Panc1 (cell line): ENCODE measurements at regions not wholly inside any gene's neighbourhood (a gene's known extent, or its start where the extent isn't known, plus 50 kb on each side); places are given as distances from the start of the nearest gene placed in this dataset.

Experiments used
- ATAC-seq: fragments of 200-7000 bp; cut with Tn5 transposase; 2 replicates; pipeline ENCODE4 v1.9.1; 2020; ENCODE audit warnings: mild to moderate bottlenecking, moderate library complexity
- BruUV-seq: library from RNA; stranded (reverse); fragments of 400-500 nt; replicated peaks from 2 replicates; lab custom pipeline; 2021; lab: Mats Ljungman, UMichigan
- CTCF ChIA-PET: fragments of 300-600 bp; sonication (Branson Sonifier 250); formaldehyde crosslinking; loops from one replicate; lab custom pipeline; 2022; ENCODE audit warnings: antibody characterized with exemption; lab: Charles Lee
- POLR2A ChIA-PET: fragments of 300-600 bp; sonication (Branson Sonifier 250); formaldehyde crosslinking; loops from one replicate; lab custom pipeline; 2022; ENCODE audit warnings: antibody characterized with exemption; lab: Charles Lee
- DNase-seq: peaks from one replicate; pipeline ENCODE4 v3.0.0-alpha.2; 2010; ENCODE audit warnings: low read depth, low spot score
- H3K27ac ChIP-seq: 2 replicates; pipeline ENCODE4 v1.5.1; 2011; ENCODE audit warnings: mild to moderate bottlenecking, low read length, inconsistent platforms
- H3K27me3 ChIP-seq: fragments of 200-500 bp; sonication (Bioruptor generic); 2 replicates; pipeline ENCODE4 v1.6.0; 2014; ENCODE audit warnings: low read length, inconsistent platforms; ENCODE audit not compliant: control insufficient read depth, insufficient read depth
- H3K36me3 ChIP-seq: fragments of 200-500 bp; sonication (Bioruptor generic); 2 replicates; pipeline ENCODE4 v1.5.1; 2014; ENCODE audit warnings: inconsistent platforms, mild to moderate bottlenecking, low read length, moderate library complexity; ENCODE audit not compliant: control insufficient read depth, insufficient read depth
- H3K4me1 ChIP-seq: 2 replicates; pipeline ENCODE4 v1.5.1; 2011; ENCODE audit warnings: inconsistent platforms, mild to moderate bottlenecking, low read length, moderate library complexity; ENCODE audit not compliant: control insufficient read depth, insufficient read depth
- H3K4me3 ChIP-seq, 2 experiments: 2 replicates each; pipeline ENCODE4 v1.5.1; 2011 to 2012; ENCODE audit warnings: low read depth in 2 of 2, low read length in 2 of 2, mild to moderate bottlenecking in 2 of 2, inconsistent platforms in 1 of 2, moderate library complexity in 1 of 2
- H3K9me3 ChIP-seq: fragments of 200-500 bp; sonication (Bioruptor generic); 2 replicates; pipeline ENCODE4 v1.5.1; 2014; ENCODE audit warnings: low read depth, mild to moderate bottlenecking, inconsistent platforms, low read length, moderate library complexity; ENCODE audit not compliant: control insufficient read depth, insufficient read depth
- POLR2AphosphoS5 ChIP-seq: IDR thresholded peaks from 2 replicates; pipeline ENCODE4 v1.6.1; 2012; ENCODE audit warnings: mild to moderate bottlenecking, low read depth, low read length, moderate library complexity
- SIN3A ChIP-seq: IDR thresholded peaks from 2 replicates; pipeline ENCODE4 v1.6.1; 2012; ENCODE audit warnings: low read depth, mild to moderate bottlenecking, low read length, moderate library complexity, borderline replicate concordance; ENCODE audit not compliant: insufficient read depth
- TCF7L2 ChIP-seq: IDR thresholded peaks from 2 replicates; pipeline ENCODE4 v1.6.1; 2011; ENCODE audit warnings: mild to moderate bottlenecking, low read depth, low read length, inconsistent platforms
- in situ Hi-C: cut with HindIII; loops from 2 replicates; pipeline ENCODE4 v1.10.0; 2016; ENCODE audit warnings: low sequenced_read_pairs, low pct_unique_long_range_greater_than_20kb
- intact Hi-C: fragments of 100-400 bp; cut with micrococcal nuclease; formaldehyde crosslinking; loops from one replicate; pipeline ENCODE4 v1.10.0; 2022; ENCODE audit not compliant: unreplicated experiment
- TF ChIP-seq, protein P1 (sequence below): fragments of 450-650 bp; IDR thresholded peaks from 2 replicates; pipeline ENCODE4 v1.5.1; 2017; ENCODE audit warnings: mild to moderate bottlenecking
- TF ChIP-seq, protein P2 (sequence below), 2 experiments: IDR thresholded peaks; 2 replicates each; pipeline ENCODE4 v1.6.1; 2011 to 2012; ENCODE audit warnings: low read depth in 2 of 2, control low read depth in 1 of 2, low read length in 1 of 2, mild to moderate bottlenecking in 1 of 2, moderate library complexity in 1 of 2; ENCODE audit not compliant: insufficient read depth in 1 of 2

DNA sequence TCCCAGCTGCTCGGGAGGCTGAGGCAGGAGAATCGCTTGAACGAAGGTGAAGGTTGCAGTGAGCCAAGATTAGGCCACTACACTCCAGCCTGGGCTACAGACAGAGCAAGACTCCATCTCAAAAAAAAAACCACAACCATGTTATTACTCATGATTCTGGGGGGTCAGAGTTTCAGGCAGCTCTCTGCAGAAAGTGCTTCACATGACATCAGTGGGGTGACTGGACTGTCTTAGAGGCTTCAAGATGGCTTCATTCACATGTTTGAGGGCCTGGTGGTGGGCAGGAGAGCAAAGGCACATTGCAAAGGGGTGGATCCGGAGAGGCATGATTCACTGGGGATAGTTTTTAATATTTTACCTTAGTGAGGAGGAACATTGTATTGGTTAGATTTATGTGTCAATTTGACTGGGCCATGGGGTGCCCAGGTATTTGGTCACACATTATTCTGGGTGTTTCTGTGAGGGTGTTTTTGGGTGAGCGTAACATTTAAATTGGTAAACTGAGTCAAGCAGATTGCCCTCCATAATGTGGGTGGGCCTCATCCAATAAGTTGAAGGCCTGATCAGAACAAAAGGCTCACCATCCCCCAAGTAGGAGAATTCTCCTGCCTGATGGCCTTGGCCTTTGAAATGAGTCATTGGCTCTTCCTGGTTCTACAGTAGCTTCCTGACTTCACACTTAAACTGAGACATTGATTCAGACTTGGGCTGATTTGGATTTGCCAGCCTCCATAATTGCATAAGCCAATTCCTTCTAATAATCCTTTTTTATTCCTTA, 109.8 kb downstream of the GOSR1 start:
- intact Hi-C loops (no loop called here), in situ Hi-C loops (no loop called here)
- H3K9me3 ChIP-seq = no peaks in the 10 kb centered on the region
- POLR2A ChIA-PET = no interaction called here
- no peak for ATAC-seq
- H3K36me3 ChIP-seq = no peaks in the 10 kb centered on the region
- CTCF ChIA-PET = interaction anchor here (0.6 kb wide), 1 partner anchor 68 kb away, joined by 6 read pairs; no protein-coding TSS in a partner anchor
- H3K27ac ChIP-seq = no peak overlapping the region
- no TSS peak for BruUV-seq
- no peaks in the 10 kb centered on the region for H3K4me1 ChIP-seq
- TF ChIP-seq TCF7L2 = no peak
- TF ChIP-seq SIN3A = no peak
- H3K27me3 ChIP-seq = no peaks in the 10 kb centered on the region
- no peak for DNase-seq
- no peak overlapping the region for H3K4me3 ChIP-seq

DNA sequence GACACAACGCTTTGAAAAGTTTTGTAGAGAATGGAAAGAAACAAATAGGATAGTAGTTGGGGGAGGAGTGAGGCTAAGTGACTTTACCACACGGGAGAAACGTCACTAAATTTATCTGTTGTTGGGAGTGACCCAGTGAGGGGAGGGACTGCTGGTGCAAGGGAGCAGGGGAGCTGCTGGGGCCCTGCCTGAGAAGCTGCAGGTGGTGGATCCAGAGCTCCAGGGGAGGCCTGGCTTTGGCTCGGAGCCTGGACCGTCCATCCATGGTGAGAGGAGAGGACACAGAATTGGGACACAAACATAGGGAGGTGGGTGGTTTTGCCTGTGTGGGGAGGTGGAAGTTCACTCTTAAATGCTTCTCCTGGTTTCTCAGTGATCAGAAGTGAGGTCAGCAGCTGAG, 107.6 kb downstream of the GOSR1 start:
- in situ Hi-C loops = no loop called here
- CTCF ChIA-PET = no interaction called here
- POLR2A ChIA-PET = no interaction called here
- intact Hi-C loops = no loop called here
- Histone ChIP-seq H3K4me1 (no peaks in the 10 kb centered on the region), H3K27me3 (no peaks in the 10 kb centered on the region), H3K36me3 (no peaks in the 10 kb centered on the region), H3K27ac (no peak overlapping the region), H3K4me3 (no peak overlapping the region), H3K9me3 (no peaks in the 10 kb centered on the region)
- TF ChIP-seq POLR2AphosphoS5 (no peak), TCF7L2 (no peak), SIN3A (no peak)
- TF ChIP-seq, protein P1, sequence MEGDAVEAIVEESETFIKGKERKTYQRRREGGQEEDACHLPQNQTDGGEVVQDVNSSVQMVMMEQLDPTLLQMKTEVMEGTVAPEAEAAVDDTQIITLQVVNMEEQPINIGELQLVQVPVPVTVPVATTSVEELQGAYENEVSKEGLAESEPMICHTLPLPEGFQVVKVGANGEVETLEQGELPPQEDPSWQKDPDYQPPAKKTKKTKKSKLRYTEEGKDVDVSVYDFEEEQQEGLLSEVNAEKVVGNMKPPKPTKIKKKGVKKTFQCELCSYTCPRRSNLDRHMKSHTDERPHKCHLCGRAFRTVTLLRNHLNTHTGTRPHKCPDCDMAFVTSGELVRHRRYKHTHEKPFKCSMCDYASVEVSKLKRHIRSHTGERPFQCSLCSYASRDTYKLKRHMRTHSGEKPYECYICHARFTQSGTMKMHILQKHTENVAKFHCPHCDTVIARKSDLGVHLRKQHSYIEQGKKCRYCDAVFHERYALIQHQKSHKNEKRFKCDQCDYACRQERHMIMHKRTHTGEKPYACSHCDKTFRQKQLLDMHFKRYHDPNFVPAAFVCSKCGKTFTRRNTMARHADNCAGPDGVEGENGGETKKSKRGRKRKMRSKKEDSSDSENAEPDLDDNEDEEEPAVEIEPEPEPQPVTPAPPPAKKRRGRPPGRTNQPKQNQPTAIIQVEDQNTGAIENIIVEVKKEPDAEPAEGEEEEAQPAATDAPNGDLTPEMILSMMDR = no peak
- TF ChIP-seq, protein P2, sequence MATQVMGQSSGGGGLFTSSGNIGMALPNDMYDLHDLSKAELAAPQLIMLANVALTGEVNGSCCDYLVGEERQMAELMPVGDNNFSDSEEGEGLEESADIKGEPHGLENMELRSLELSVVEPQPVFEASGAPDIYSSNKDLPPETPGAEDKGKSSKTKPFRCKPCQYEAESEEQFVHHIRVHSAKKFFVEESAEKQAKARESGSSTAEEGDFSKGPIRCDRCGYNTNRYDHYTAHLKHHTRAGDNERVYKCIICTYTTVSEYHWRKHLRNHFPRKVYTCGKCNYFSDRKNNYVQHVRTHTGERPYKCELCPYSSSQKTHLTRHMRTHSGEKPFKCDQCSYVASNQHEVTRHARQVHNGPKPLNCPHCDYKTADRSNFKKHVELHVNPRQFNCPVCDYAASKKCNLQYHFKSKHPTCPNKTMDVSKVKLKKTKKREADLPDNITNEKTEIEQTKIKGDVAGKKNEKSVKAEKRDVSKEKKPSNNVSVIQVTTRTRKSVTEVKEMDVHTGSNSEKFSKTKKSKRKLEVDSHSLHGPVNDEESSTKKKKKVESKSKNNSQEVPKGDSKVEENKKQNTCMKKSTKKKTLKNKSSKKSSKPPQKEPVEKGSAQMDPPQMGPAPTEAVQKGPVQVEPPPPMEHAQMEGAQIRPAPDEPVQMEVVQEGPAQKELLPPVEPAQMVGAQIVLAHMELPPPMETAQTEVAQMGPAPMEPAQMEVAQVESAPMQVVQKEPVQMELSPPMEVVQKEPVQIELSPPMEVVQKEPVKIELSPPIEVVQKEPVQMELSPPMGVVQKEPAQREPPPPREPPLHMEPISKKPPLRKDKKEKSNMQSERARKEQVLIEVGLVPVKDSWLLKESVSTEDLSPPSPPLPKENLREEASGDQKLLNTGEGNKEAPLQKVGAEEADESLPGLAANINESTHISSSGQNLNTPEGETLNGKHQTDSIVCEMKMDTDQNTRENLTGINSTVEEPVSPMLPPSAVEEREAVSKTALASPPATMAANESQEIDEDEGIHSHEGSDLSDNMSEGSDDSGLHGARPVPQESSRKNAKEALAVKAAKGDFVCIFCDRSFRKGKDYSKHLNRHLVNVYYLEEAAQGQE (IDR thresholded peaks at IDR 0.05; ENCODE audit: insufficient read depth in 1 of 2, low read depth in 2 of 2, low read length in 1 of 2) = no peak
- no peak for DNase-seq
- ATAC-seq = no peak; the same call in 1 of the 2 replicates
- no TSS peak for BruUV-seq

DNA sequence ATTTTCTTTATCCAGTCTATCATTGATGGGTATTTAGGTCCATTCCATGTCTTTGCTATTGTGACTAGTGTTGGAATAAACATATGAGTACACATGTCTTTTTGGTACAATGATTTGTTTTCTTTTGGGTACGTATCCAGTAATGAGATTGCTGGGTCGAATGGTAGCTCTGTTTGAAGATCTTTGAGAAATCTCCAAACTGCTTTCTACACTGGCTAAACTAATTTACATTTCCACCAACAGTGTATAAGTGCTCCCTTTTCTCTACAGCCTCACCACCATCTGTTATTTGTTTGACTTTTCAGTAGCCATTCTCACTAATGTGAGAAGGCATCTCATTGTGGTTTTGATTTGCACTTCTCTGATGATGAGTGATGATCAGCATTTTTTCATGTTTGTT, 103.7 kb downstream of the GOSR1 start:
- no peaks in the 10 kb centered on the region for H3K9me3 ChIP-seq
- ChIA-PET POLR2A (no interaction called here), CTCF (no interaction called here)
- in situ Hi-C loops (no loop called here), intact Hi-C loops (no loop called here)
- H3K36me3 ChIP-seq = no peaks in the 10 kb centered on the region
- H3K27ac ChIP-seq = no peak overlapping the region
- H3K4me1 ChIP-seq = no peaks in the 10 kb centered on the region
- no peak for ATAC-seq
- no TSS peak for BruUV-seq
- no peak for DNase-seq
- no peak for TF ChIP-seq TCF7L2
- no peak for TF ChIP-seq POLR2AphosphoS5
- TF ChIP-seq, protein P2 (IDR thresholded peaks at IDR 0.05; ENCODE audit: insufficient read depth in 1 of 2, low read depth in 2 of 2, low read length in 1 of 2) = no peak
- TF ChIP-seq, protein P1 = no peak
- H3K4me3 ChIP-seq = no peak overlapping the region
- H3K27me3 ChIP-seq = no peaks in the 10 kb centered on the region
